Spleen (tissue), 11 donors: ENCODE measurements at regions not wholly inside any gene's neighbourhood (a gene's known extent, or its start where the extent isn't known, plus 50 kb on each side); places are given as distances from the start of the nearest gene placed in this dataset.

Experiments
- DNase-seq: peaks from one replicate; pipeline ENCODE4 v3.0.0-alpha.2; 2020
- H3K27ac ChIP-seq, 8 donors: fragments of 200-600 bp; sonication (generic) in 7 of 8; 1 replicate in 4 of 8; 2 replicates in 4 of 8; pipeline versions ENCODE4 v1.5.0 to v1.8.0; 2016 to 2021; ENCODE audit warnings: inconsistent platforms in 4 of 8, mild to moderate bottlenecking in 4 of 8, moderate library complexity in 1 of 8
- H3K27me3 ChIP-seq, 7 donors: fragments of 200-600 bp; sonication (generic) in 6 of 7; replicated peaks in 1 of 7; 1 replicate in 4 of 7; 2 replicates in 3 of 7; pipeline versions ENCODE4 v1.5.0 to v1.8.0; 2016 to 2021; ENCODE audit warnings: inconsistent platforms in 3 of 7, mild to moderate bottlenecking in 1 of 7
- H3K36me3 ChIP-seq, 6 donors: fragments of 200-600 bp; sonication (generic) in 5 of 6; 1 replicate in 4 of 6; 2 replicates in 2 of 6; pipeline versions ENCODE4 v1.5.0 to v1.8.0; 2016 to 2021; ENCODE audit warnings: inconsistent platforms in 2 of 6
- H3K4me1 ChIP-seq, 6 donors: fragments of 200-600 bp; sonication (generic) in 5 of 6; 1 replicate in 3 of 6; 2 replicates in 3 of 6; pipeline versions ENCODE4 v1.5.0 to v1.8.0; 2016 to 2021; ENCODE audit warnings: inconsistent platforms in 3 of 6
- H3K4me3 ChIP-seq, 8 donors: fragments of 200-600 bp; sonication (generic) in 7 of 8; 1 replicate in 4 of 8; 2 replicates in 4 of 8; pipeline versions ENCODE4 v1.5.0 to v1.8.0; 2016 to 2021; ENCODE audit warnings: inconsistent platforms in 4 of 8, mild to moderate bottlenecking in 4 of 8, moderate library complexity in 2 of 8
- H3K9me3 ChIP-seq, 8 donors: fragments of 200-600 bp; sonication (generic) in 7 of 8; 1 replicate in 4 of 8; 2 replicates in 4 of 8; pipeline versions ENCODE4 v1.5.0 to v1.8.0; 2016 to 2021; ENCODE audit warnings: inconsistent platforms in 4 of 8
- POLR2A ChIP-seq, 3 donors: fragments of 450-650 bp; IDR thresholded peaks; one replicate each; pipeline ENCODE4 v1.5.1; 2017; ENCODE audit warnings: antibody characterized with exemption in 3 of 3, mild to moderate bottlenecking in 1 of 3
- POLR2AphosphoS5 ChIP-seq, 3 donors: sonication (generic); formaldehyde crosslinking; IDR thresholded peaks; one replicate each; pipeline ENCODE4 v1.5.1; 2017; ENCODE audit warnings: antibody characterized with exemption in 3 of 3
- WGBS, 5 donors: extraction: QIAGEN DNeasy Blood & Tissue Kit in 3 of 5; methylation state at CpG; one replicate each; pipeline versions ENCODE4 v1.1.5 to v1.1.7; 2013 to 2018; 5-methylcytosine and 5-hydroxymethylcytosine counted together
- intact Hi-C: fragments of 100-400 bp; cut with DNase I; formaldehyde crosslinking; loops from one replicate; pipeline ENCODE4 v1.15.0; 2023; ENCODE audit warnings: low total_unique reads
- TF ChIP-seq, protein P1 (sequence below), 11 experiments: fragments of 200-600 bp in 7 of 11; fragments of 450-650 bp in 4 of 11; sonication (generic) in 4 of 11; IDR thresholded peaks in 8 of 11; conservative IDR thresholded peaks in 3 of 11; 1 replicate in 7 of 11; 2 replicates in 4 of 11; pipeline versions ENCODE4 v1.4.0 to v1.8.0; 2016 to 2021; ENCODE audit warnings: antibody characterized with exemption in 11 of 11, inconsistent platforms in 4 of 11, mild to moderate bottlenecking in 1 of 11
- donor health status: healthy with polysubstance abuse.
- donor health status: DM: no; HTN: no; CAD: no; lungs with moderate emphysema.
- donor health status: DM: no; HTN: no; CAD: no.
- donor health status: Bipolar disorder and iron deficiency.
- donor health status: healthy.
- donor health status: DM: no; HTN: no; CAD: no.
- donor health status: DM: yes; HTN: yes; CAD: no.

DNA sequence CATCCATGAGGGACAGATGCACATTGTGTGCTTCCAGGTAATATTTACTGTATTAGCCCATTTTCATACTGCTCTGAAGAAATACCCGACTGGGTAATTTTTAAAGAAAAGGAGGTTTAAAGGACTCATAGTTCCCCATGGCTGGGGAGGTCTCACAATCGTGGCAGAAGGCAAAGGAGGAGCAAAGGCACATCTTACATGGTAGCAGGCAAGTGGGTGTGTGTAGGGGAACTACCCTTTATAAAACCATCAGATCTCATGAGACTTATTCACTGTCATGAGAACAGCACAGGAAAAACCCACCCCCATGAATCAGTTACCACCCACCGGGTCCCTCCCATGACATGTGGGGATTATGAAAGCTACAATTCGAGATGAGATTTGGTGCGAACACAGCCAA lies 148.8 kb upstream of the FBXL17 start:
- peaks cover 0 to 19% (median 16%) of the 10 kb centered on the region in 8 donors for H3K9me3 ChIP-seq
- TF ChIP-seq POLR2A (IDR thresholded peaks at IDR 0.05), result no peak
- TF ChIP-seq, protein P1, sequence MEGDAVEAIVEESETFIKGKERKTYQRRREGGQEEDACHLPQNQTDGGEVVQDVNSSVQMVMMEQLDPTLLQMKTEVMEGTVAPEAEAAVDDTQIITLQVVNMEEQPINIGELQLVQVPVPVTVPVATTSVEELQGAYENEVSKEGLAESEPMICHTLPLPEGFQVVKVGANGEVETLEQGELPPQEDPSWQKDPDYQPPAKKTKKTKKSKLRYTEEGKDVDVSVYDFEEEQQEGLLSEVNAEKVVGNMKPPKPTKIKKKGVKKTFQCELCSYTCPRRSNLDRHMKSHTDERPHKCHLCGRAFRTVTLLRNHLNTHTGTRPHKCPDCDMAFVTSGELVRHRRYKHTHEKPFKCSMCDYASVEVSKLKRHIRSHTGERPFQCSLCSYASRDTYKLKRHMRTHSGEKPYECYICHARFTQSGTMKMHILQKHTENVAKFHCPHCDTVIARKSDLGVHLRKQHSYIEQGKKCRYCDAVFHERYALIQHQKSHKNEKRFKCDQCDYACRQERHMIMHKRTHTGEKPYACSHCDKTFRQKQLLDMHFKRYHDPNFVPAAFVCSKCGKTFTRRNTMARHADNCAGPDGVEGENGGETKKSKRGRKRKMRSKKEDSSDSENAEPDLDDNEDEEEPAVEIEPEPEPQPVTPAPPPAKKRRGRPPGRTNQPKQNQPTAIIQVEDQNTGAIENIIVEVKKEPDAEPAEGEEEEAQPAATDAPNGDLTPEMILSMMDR (IDR thresholded peaks at IDR 0.05 in 8 of 11, conservative IDR thresholded peaks at IDR 0.05 in 3 of 11), result no peak
- intact Hi-C loops, result no loop called here
- H3K36me3 ChIP-seq, result no peaks in the 10 kb centered on the region
- no peaks in the 10 kb centered on the region for H3K27me3 ChIP-seq
- DNase-seq, result no peak
- H3K4me1 ChIP-seq, result no peaks in the 10 kb centered on the region
- no peak overlapping the region for H3K4me3 ChIP-seq
- H3K27ac ChIP-seq, result no peak overlapping the region
- WGBS, 5 donors, result 85 to 90% (median 87%) methylated on average over 5 of the region's 5 CpGs

DNA sequence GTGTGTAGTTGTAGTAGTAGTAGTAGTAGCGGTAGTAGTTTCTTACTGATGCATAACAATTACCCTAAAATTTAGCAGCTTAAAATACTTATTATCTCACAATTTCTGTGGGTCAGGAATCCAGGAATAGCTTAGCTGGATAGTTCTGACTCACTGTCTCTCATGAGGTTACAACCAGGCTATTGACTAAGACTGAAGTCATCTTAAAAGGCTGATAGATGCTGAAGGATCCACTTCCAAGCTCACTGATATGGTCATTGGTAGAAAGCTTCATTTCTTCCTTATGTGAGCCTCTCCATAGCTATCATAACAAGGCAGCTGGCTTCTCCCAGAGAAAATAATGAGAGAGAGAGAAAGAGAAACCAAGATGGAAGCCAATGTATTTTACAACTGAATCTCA lies 147.5 kb upstream of the FBXL17 start:
- Histone ChIP-seq H3K27ac (no peak overlapping the region), H3K27me3 (no peaks in the 10 kb centered on the region), H3K4me3 (no peak overlapping the region), H3K9me3 (peaks cover 0 to 20% (median 16%) of the 10 kb centered on the region in 8 donors), H3K36me3 (no peaks in the 10 kb centered on the region), H3K4me1 (no peaks in the 10 kb centered on the region)
- intact Hi-C loops, result no loop called here
- TF ChIP-seq, protein P1 (IDR thresholded peaks at IDR 0.05 in 8 of 11, conservative IDR thresholded peaks at IDR 0.05 in 3 of 11), result no peak
- TF ChIP-seq POLR2AphosphoS5 (IDR thresholded peaks at IDR 0.05), result no peak
- TF ChIP-seq POLR2A (IDR thresholded peaks at IDR 0.05), result no peak
- WGBS, 5 donors, result 0 to 47% (median 0%) methylated on average over 1 of the region's 1 CpG
- no peak for DNase-seq

DNA sequence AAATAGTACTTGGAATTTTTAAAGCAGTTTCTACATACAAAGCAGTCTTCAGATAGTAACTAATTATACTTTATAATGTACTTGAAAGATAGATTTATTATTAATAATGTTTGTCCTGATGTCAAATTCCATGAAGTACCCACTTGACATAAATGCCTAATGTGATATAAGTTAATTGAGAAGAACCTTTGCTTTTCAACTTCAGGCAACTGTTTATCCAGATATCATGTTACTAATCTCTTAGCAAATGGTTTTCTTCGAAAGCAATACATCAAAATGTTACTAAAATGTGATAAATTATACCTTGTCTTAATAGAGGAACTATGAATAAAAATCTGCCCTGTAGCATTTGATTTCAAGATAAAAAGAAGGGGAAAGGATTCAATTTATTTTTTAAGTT lies 146.8 kb upstream of the FBXL17 start:
- TF ChIP-seq POLR2A (IDR thresholded peaks at IDR 0.05) (no peak), POLR2AphosphoS5 (IDR thresholded peaks at IDR 0.05) (no peak)
- TF ChIP-seq, protein P1 (IDR thresholded peaks at IDR 0.05 in 8 of 11, conservative IDR thresholded peaks at IDR 0.05 in 3 of 11), result no peak
- Histone ChIP-seq H3K4me1 (peaks cover 0 to 5% (median 0%) of the 10 kb centered on the region in 6 donors), H3K4me3 (no peak overlapping the region), H3K27ac (no peak overlapping the region), H3K27me3 (no peaks in the 10 kb centered on the region), H3K9me3 (peaks cover 0 to 20% (median 16%) of the 10 kb centered on the region in 8 donors), H3K36me3 (no peaks in the 10 kb centered on the region)
- no peak for DNase-seq
- intact Hi-C loops, result no loop called here
- 7 to 45% (median 37%) methylated on average over 1 of the region's 1 CpG for WGBS, 5 donors

DNA sequence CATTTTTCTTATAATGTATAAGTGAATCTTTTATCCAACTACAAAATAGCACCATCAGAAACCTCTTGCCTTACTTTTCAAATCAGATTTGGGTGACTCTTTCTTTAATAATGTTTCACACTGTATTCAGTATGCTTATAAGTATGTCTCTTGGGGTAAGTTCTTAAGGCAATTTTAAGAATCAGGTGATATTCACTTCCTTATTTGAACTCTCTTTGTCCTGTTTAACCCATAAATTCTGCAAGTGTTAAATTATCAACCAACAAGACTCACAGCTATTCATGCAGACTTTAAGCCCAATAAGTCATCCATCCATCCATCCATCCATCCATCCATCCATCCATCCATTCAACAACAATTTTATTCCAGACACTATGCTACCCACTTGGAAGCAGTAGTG lies 142.7 kb upstream of the FBXL17 start:
- Histone ChIP-seq H3K27me3 (no peaks in the 10 kb centered on the region), H3K27ac (no peak overlapping the region), H3K9me3 (peaks cover 0 to 20% (median 16%) of the 10 kb centered on the region in 8 donors), H3K4me3 (no peak overlapping the region), H3K4me1 (peaks cover 0 to 21% (median 10%) of the 10 kb centered on the region in 6 donors), H3K36me3 (no peaks in the 10 kb centered on the region)
- TF ChIP-seq, protein P1 (IDR thresholded peaks at IDR 0.05 in 8 of 11, conservative IDR thresholded peaks at IDR 0.05 in 3 of 11), result no peak
- no peak for TF ChIP-seq POLR2A (IDR thresholded peaks at IDR 0.05)
- TF ChIP-seq POLR2AphosphoS5 (IDR thresholded peaks at IDR 0.05), result no peak
- no peak for DNase-seq
- intact Hi-C loops, result no loop called here
